DMS153 treated with DMSO at 0.1 percent for 48 hours (cell line): ENCODE measurements at regions not wholly inside any gene's neighbourhood (a gene's known extent, or its start where the extent isn't known, plus 50 kb on each side); places are given as distances from the start of the nearest gene placed in this dataset.
"Not testable (repeated sequence)": the region's sequence is repeated elsewhere in the genome, so short reads cannot be mapped to it uniquely, and the experiment has no call there.

Experiments
- DNase-seq: peaks from one replicate; lab custom pipeline; 2025; ENCODE audit not compliant: unreplicated experiment; lab: John Stamatoyannopoulos, UW

DNA sequence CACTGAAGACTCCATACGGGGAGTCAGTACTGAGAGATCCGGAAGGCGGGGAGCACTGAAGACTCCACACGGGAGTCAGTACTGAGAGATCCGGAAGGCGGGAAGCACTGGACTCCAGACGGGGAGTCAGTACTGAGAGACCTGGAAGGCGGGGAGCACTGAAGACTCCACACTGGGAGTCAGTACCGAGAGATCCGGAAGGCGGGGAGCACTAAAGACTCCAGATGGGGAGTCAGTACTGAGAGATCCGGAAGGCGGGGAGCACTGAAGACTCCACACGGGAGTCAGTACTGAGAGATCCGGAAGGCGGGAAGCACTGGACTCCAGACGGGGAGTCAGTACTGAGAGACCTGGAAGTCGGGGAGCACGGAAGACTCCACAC, 77.2 kb downstream of the DLL1 start:
- DNase-seq = not testable (repeated sequence)

DNA sequence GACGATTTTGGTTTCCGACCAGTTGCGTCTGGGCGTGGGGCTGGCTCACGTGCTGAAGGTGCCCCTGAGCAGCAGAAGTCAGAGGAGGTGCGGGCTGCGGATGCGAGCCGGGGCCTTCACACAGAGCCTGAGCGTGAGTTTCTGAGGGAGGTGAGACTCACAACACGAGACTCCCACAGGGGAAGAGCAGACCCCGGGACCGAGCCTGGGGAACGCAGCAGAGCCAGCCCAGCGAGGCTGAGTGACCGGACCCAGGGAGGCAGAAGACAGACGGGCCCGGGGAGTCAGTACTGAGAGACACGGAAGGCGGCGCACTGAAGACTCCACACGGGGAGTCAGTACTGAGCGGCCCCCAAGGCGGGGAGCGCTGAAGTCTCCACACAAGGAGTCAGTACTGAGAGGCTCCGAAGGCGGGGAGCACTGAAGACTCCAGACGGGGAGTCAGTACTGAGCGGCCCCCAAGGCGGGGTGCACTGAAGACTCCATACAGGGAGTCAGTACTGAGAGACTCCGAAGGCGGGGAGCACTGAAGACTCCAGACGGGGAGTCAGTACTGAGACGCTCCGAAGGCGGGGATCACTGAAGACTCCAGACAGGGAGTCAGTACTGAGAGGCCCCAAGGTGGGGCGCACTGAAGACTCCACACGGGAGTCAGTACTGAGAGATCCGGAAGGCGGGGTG, 77.8 kb downstream of the DLL1 start:
- no peak for DNase-seq

DNA sequence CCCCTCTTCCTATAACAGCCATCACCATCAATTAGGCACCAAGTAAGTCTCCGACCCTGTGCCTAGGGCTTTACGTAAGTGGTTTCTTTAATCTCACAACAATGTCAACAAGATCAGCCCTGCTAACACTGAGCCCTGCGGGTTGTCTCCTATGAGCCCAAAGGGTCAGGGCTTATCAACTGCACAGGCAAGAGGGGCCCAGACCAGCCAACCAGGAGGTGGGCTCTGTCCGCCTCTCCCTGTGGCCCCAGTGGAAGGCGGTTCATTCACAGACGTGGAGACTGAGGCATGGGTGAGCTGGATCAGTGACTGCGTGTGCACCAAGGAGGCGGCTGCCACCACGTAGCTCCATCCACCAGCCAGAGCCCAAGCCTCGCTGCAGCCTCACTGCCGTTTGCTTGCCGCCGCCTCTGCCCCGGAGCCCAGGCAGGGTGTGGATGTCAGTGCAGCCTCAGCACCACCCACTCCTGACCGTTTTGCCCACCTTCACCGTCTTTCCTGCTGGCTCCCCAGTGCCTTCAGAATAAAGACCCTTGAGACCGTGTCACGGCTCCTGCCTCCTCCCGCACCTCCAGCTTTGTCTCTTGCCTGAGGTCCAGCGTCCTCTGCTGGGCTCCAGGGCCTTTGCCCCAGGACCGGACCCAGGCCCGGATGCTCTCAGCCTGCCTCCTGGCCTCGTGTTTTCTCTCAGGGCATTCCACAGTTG, 78.7 kb downstream of the DLL1 start:
- no peak for DNase-seq

DNA sequence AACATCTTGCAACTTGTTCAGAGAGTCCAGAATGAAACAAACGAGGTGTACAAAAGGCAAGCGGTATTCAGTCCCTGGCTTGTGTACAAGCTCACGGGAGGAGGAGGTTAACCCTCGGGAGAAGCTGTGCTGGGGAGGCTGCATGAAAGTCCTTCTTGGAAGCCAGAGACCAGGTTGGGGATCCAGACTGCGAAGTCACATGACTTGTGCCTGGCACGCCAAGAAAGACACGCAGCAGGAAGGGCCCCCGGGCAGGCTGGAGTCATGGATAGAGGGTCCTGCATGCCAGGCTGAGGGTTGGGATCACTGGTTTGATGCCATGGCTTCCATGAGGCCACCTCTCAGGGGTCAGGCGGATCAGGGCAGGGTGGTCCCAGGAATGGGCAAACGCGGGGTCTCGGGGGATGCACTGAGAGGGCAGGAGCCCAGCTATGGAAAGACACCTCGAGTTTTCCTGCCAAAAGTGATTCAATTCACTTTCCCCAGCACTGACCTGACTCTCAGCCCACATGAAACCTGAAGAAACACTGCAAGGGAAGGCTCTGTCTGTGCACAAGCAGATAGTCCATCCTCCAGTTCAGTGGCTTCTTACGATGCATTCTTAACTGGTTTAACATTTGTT, 79.4 kb downstream of the DLL1 start:
- no peak for DNase-seq

DNA sequence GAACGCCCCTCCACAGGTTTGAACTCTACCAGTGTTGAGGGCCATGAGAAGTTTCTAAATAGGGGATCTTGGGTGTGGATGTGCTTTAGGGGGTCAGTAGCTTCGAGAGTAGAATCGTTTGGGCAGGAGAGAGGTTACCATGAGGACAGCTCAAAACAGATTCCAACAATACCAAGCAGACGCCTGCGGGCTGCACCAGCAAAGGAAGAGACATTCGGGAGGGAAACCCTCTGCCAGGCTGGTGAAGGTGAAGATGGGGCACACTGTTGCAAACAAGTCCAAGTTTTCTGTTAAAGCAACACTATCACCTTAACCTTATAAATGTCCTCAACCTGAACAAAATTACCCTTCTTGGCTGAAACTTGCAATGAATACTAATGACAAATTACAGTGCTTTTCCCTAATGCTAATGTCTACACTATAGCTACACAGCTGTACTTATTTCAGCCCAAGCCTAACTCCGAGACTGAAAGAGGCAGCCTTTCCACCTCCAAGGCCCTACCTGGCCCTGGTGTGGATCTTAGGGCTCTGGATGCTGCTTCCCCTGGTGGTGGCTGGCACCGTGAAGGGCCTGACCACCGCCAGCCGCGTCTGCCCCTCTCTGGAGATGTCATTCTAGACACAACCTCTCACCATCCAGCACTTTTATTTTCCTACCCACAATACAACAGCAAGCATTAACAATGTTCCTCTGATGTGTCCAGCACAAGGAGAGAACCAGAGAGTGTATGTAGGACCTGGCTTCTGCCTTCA, 80.1 kb downstream of the DLL1 start:
- DNase-seq = no peak

DNA sequence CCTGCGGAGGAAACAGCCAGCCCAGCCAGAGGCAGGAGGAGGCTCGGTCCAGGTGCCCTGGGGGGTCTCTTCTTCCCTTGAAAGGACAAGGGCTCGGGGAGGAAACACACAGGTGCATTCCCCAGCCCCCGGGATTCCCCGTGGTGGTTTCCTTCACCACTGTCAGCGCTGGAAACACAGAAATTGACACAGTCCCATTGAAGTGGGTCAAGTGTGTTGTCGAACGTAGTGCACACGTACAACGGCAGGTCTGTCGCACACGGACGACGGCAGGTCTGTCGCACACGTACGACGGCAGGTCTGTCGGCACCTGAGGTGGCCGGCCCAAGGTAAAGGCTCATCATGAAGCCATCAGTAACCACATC, 80.9 kb downstream of the DLL1 start:
- no peak for DNase-seq

DNA sequence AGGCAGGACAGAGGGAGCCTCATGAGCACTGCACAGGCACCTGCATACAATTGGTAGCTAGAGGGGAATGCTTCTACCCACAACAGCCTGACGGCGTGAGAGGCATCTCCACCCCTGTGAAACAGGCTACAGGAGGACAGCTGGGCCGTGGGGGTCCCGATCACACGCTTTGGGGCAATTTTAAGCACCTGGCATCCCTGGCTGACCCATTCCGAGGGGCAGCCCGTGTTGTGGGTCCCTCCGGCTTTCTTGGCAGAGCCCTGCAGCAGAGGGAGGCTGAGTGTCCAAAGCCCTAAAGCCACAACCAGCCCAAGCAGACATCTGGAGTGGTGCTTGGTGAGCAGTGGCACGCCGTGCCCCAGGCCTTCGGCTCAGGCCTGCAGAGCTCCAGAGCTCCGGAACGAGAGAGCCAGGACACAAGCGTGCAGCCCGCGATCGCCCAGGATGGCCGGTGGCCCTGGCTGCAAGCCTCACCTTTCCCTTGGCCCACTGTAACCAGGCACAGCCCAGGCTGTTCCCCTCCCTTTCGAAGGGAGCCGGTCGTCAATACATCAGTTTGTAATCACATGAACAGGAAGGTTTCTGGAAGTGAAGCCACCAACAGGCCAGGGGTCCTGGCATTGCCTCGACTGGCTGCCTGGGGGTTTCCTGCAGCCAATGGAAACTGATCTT, 81.4 kb downstream of the DLL1 start:
- no peak for DNase-seq

DNA sequence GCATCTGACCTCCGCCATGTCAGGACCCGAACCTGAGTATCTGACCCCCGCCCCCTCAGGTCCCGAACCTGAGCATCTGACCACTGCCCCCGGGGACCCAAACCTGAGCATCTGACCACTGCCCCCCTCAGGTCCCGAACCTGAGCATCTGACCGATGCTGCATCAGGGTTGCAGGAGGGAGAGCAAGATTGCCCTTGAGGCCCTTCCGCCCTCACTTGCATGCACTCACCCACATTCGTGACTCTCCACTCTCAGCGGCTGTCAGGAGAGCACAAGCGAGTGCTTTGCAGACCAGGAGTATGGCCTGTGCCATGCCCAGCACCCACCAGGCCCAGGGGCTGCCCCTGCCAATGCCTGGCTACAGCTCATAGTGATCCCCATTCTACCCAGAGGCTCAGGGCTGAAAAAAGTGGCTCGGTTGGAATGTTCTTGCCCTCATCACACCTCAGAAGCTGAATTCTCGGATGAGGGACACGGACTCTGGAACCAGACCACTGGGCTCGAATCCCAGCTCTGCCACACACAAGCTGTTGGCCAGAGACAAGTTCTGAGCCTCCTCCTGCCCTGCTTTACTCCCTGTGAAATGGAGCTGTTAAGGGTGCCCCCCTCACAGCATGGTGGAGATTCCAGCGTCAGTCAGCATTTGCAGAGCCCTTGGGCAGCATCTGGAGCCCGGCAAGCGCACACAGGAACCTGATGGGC, 82.1 kb downstream of the DLL1 start:
- DNase-seq = no peak

DNA sequence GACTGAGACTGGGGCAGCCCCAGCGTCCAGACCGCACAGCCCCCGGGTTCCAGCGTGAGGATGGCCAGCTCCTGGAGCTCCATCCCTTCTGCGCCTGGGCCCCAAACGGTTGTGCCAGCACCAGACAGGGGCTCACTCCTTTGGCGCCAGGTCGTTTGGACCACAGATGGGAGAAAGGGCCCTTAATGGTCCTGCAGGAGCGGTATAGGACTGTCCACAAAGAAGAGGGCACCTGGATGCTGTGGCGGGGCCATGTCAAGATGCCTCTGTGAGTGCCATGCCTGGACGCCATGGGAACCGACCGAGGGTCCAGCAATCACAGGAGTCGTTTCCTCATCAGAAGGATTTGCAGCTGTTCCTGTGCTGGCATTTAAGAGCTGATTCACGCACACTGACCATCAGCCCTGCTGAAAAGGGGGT, 82.7 kb downstream of the DLL1 start:
- no peak for DNase-seq

DNA sequence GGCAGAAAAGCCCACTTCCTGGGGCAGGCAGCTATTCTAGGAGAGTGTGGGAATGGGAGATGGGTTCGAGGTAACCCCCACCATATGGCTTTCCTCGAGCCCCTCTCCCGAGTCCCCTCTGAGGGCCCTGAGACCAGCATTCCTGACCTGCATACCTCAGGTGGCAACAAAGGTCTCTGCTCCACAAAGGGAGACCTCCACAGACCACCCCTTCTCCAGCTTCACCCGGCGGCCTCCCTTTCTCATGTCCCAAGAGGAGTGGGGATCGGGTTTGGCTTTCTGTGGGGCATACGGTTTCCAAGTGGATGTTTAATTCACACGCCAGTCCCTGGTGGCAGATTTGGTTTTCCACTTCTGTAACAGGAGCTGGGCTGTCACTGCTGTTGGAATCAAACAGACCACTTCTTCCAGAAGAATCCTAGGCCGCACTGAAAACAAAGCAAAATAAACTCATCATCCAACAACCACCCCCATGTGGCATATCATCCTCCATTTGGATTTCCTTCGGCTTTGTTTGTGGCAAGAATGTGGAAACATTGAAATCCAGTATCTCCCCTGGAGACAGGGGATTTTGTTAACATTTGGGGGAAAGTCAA, 83.2 kb downstream of the DLL1 start:
- no peak for DNase-seq

DNA sequence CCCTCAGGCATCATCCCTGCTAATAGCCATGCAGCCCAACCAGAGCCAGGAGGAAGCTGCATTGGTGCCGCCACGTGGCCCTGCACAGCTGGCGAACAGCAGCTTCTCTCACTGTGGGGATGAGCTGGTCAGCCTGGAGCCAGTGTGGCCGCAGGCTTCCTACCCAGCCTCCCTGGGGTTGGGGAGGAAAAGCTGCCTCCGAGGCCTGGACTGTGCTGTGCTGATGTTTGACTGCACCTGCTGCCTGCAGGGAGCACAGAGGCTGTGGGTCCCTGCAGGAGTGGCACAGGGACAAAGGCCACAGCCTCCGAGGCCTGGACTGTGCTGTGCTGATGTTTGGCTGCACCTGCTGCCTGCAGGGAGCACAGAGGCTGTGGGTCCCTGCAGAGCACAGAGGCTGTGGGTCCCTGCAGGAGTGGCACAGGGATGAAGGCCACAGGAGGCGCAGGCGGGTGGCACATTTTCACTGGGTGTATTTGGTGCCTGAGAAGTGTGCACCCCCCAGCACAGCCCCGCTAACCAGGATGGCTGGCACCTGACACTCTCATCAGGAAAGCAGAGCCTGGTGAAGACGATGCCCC, 83.9 kb downstream of the DLL1 start:
- no peak for DNase-seq

DNA sequence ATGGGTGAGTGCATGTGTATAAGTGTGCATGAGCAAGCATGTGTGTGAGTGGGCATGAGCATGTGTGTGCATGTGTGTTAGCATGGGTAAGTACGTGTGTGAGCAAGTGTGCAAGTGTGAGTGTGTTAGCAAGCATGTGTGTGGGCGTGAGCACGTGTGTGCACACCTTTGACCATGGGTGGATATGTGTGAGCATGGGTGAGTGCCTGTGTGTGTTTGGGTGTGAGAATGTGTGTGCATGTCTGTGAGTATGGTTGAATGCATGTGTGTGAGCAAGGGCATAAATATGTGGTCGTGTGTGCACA, 84.6 kb downstream of the DLL1 start:
- no peak for DNase-seq

DNA sequence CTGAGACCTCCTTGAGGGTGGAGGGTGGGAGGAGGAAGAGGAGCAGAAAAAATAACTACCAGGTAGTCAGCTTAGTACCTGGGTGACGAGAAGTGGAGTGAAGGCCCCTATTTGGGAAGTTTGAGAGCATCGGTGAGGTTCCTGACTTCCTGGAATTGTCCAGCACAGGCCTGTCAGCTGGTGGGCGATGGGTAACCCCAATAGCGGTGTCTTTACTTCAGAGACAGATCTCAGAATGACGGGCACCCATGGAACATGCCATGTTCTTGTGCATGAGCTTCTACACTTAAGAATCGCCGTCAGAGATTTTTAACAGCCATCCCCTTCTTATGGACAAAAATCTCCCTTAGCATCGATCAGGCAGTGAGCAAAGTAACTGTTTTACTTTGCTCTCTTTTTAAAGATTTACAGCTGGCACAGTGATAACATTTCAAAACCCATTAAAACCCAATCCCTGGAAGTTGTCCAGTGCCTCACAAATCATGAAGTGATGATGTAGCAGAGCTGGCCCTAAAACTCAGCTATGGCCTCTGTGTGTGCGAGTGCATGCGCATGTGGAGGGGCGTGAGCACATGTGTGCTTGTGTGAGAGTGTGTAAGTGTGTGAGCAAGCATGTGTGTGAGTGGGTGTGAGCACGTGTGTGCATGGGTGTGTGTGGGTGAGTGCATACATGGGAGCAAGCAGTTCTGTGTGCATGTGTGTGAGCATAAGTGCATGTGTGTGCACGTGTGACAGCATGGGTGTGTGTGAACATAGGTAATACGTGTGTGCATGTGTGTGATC, 85.2 kb downstream of the DLL1 start:
- DNase-seq = no peak

DNA sequence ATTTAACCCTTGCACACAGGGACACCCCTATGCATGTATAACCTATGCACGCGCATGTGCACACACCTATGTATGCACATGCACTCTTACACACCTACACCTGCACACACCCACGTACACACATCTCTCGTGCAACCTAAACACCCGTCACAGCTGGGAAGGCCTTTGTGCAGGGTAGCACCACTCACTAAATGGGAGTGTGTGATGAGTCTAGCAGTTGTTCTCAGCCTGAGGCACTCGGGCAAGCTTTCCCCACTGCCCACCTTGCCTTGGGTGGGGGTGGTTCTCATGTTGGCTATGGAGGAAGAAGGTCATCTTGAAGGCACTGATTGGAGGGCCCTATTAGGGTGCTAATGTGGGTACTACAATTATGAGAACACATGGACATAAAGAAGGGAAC, 85.8 kb downstream of the DLL1 start:
- DNase-seq = no peak

DNA sequence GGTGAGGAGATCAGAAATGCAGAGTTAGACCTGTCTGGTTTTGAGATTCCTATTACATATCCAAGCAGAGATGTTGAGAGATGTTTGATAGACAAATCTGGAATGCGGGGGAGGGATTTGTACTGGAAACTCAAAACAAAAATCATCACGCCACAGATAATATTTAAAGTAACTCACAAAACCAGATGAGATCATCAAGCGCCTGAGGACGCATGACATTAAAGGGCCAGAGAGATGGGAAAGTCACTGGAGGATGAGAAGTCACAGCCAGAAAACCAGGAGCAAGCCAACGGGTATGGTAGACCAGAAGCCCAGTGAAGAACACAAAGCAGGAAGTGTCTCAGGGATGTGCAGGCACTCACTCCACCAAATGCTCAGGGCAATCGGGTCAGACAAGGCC, 87.7 kb downstream of the DLL1 start:
- no peak for DNase-seq

DNA sequence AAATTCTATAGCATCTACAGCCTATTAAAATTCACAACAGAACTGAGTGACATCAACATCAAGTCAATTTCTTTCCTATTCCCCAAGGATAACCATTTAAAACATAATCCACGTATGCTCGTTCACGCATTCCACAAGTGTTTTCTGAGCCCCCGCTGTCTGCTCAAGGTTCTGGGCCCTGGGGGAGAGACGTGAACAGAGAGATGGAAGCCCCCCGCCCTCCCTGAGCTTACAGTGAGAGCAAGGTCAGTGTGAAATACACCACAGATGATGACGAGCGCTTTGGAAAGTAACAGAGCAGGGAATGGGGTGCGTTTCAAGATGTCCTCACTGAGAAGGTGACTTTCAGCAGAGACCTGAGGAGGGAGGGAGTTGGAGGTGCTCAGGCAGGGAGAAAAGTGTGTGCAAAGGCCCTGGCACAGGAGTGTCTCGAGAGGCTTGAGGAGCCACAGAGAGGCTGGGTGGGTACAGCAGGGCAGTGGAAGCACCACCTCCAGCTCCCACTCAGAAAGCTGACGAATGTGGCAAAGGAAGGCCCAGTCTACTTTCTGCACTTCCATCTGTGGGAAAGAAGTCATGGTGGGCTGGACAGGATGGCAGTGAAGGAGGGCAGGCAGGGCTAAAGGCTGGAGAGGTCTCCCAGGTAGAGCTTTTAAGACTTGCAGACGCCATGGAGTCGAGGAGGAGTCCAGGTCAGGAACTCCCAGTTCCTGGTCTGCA, 88.3 kb downstream of the DLL1 start:
- no peak for DNase-seq

DNA sequence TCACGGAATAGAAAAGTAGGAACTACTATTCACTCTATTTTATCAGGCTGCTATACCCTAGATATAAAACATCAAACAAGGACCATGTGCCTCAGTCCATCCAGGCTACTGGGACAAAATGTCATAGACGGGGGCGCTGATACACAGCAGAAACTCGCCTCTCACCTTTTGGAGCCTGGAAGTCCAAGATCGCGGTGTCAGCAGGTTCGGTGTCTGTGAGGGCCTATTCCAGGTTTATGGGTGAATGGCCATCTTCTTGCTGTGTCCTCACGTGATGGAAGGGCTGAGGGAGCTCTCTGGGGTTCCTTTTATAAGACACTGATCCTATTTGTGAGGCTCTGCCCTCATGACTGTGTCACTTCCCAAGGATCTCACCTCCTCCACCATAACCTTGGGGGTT, 89.5 kb downstream of the DLL1 start:
- DNase-seq = no peak

DNA sequence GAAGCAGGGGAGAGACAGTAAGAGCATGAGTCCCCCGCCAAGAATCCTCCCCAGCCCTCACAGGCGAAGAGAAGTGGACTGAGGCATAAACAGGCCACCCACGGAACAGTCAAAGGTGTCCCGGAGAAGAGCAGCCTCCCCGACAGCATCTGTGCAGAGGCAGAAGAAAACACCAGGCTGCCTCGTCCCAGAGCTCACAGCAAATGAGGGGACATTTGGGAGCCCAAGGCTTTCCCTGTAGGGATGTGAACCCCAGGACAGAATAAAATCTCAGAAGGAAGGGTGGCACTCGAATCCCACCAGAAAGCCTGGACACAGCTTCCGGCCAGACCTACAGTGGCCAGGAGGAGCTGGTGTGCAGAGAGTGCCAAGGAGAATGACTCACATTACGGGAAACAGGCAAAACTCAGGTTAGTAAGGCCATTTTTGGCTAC, 90.4 kb downstream of the DLL1 start:
- no peak for DNase-seq

DNA sequence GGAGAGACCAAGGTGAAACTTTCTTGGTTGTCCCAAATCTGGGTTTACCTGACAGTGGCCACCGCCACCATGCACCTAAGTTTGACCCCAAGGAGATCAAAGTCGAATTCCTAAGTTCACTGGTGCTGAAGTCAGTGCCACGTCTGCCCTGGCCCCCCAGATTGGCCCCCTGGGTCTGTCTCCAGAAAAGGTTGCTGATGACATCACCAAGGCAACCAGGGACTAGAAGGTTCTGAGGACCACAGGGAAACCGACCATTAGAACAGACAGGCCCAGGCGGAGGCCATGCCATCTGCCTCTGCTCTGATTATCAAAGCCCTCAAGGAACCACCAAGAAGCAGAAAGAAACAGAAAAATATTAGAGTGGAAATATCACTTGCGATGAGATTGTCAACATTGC, 91.2 kb downstream of the DLL1 start:
- DNase-seq = no peak
